Sigmoid colon (tissue), 3 donors: ENCODE measurements at regions not wholly inside any gene's neighbourhood (a gene's known extent, or its start where the extent isn't known, plus 50 kb on each side); places are given as distances from the start of the nearest gene placed in this dataset.

Experiments
- small RNA-seq, 3 donors: library from RNA; depleted of rRNA; stranded (forward); fragments of <200 nt; gene quantifications; one replicate each; pipeline ENCODE3, GENCODE V24; 2016

Small RNA genes lying in the stretch of these regions (small RNA-seq; reads per million reads assigned to genes)
- gene RNU6-1116P: 0 reads per million in 3 donors
